ENCODE measurements at regions not wholly inside any gene's neighbourhood (a gene's known extent, or its start where the extent isn't known, plus 50 kb on each side); places are given as distances from the start of the nearest gene placed in this dataset.

DNA sequence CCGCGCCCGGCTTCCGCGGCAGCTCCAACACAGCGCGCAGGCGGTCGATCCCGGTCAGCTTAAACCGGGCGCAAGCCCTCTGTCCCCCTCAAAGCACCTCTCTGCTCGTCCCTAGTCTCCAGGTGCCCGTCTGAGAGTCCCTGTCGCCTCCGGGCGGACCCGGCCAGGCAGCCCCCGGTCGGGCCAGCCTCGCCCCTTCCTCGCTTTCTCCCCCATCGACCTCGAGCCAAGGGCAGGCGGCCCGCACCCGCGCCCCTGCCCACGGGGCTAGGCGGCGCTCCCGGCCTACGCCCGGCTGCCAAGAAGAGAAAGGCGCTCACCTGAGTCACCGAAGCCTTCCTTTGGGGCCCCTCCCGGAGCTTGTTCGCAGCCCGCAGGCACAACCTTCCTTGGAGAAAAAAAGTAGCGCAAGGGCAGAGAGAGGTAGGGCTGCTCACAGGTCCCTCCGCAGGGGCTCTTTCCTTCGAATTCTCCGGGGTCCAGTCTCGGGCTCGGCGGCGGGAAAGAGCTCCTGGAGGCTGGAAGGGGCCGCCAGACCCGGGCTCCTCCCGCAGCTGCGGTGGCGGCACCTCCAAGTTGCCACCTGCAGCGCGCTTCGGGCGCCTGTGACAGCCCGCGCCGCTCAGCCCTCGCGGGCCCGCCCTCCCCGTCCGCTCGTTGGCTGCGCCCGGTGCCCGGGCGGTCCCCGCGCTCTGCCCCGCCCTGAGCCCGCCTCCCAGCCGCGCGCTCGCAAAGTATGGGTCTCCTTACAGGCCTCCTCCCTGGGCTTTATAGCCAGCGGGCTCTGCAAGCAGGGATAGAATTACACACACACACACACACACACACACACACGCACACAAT, 86.5 kb upstream of the EPB41L3 start:
- Histone ChIP-seq H3K27ac (peak overlapping the region; percentile 85 to 89 (median 86)), H3K36me3 (no peaks in the 10 kb centered on the region), H3K4me1 (peaks cover 0 to 31% (median 12%) of the 10 kb centered on the region in 4 donors), H3K27me3 (no peaks in the 10 kb centered on the region), H3K9me3 (no peaks in the 10 kb centered on the region), H3K4me3 (peak overlapping the region; percentile 33 to 94 (median 70))
- in situ Hi-C loops (cut with MboI; ENCODE audit: low pct_ligation_motif_present in 1 of 4, low pct_unique_long_range_greater_than_20kb in 1 of 4, low sequenced_read_pairs in 3 of 4) (no loop called here), intact Hi-C loops (cut with DNase I; ENCODE audit: low total_unique reads) (no loop called here)
- TF ChIP-seq, protein P1, sequence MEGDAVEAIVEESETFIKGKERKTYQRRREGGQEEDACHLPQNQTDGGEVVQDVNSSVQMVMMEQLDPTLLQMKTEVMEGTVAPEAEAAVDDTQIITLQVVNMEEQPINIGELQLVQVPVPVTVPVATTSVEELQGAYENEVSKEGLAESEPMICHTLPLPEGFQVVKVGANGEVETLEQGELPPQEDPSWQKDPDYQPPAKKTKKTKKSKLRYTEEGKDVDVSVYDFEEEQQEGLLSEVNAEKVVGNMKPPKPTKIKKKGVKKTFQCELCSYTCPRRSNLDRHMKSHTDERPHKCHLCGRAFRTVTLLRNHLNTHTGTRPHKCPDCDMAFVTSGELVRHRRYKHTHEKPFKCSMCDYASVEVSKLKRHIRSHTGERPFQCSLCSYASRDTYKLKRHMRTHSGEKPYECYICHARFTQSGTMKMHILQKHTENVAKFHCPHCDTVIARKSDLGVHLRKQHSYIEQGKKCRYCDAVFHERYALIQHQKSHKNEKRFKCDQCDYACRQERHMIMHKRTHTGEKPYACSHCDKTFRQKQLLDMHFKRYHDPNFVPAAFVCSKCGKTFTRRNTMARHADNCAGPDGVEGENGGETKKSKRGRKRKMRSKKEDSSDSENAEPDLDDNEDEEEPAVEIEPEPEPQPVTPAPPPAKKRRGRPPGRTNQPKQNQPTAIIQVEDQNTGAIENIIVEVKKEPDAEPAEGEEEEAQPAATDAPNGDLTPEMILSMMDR (IDR thresholded peaks at IDR 0.05): no peak
- TF ChIP-seq POLR2AphosphoS5 (IDR thresholded peaks at IDR 0.05) (peak; percentile 62 to 84 (median 80)), EP300 (IDR thresholded peaks at IDR 0.05; ENCODE audit: low read depth) (no peak), POLR2A (IDR thresholded peaks at IDR 0.05) (peak; percentile 84)
- 4% methylated on average over 43 of the region's 79 CpGs; no CpG with 5 or more reads in 1 of the 2 donors for WGBS, 2 donors (ENCODE audit: low coverage in 1 of 2)
- DNase-seq: peak; percentile 88

DNA sequence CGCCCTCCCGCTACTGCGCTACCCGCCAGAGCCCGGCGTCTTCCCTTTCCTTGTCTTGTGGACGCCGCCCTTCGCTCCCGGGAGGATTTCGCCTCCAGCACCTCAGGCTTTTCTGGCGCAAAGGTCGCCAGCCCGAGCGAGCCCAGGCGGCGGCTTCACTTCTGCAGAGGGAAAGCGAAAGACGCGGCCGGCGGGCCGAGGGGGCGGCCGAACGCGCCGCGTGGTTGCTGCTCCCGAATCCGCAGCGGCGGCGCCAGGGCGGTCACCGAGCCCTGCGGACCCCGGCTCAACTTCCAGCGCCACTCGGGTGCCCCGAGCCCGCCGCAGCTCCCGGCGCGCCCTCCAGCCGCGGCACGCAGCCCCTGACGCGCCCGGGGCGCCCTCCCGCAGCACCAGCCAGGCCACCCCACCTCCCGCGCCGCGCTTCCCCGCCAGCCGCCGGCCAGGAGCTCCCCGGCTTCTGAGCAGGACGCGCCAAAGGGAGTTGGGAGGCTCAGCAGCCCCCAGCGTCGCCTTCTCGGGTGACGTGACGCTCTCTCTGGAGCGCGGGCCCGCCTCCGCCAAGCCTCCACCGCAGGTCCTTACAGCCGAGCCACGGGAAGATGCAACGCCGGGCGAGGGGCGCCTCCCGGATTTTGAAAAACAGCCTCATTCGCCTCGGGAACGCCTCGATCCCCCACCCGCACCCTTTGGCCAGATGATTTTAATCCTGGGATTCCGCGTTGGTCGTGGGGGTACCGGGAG, 84.9 kb upstream of the EPB41L3 start:
- Histone ChIP-seq H3K36me3 (no peaks in the 10 kb centered on the region), H3K27me3 (no peaks in the 10 kb centered on the region), H3K4me1 (peaks cover 0 to 31% (median 12%) of the 10 kb centered on the region in 4 donors), H3K4me3 (peak overlapping the region; percentile 33 to 94 (median 70)), H3K9me3 (no peaks in the 10 kb centered on the region), H3K27ac (peak overlapping the region; percentile 85 to 89 (median 86))
- DNase-seq: peak; percentile 86
- 7% methylated on average over 45 of the region's 90 CpGs; no CpG with 5 or more reads in 1 of the 2 donors for WGBS, 2 donors (ENCODE audit: low coverage in 1 of 2)
- intact Hi-C loops (cut with DNase I; ENCODE audit: low total_unique reads): no loop called here
- TF ChIP-seq POLR2A (IDR thresholded peaks at IDR 0.05): peak; percentile 72
- TF ChIP-seq EP300 (IDR thresholded peaks at IDR 0.05; ENCODE audit: low read depth): no peak
- TF ChIP-seq POLR2AphosphoS5 (IDR thresholded peaks at IDR 0.05): peak in 2 of 3 donors; percentile 44 to 69
- TF ChIP-seq, protein P1 (IDR thresholded peaks at IDR 0.05): no peak
- in situ Hi-C loops (cut with MboI; ENCODE audit: low pct_ligation_motif_present in 1 of 4, low pct_unique_long_range_greater_than_20kb in 1 of 4, low sequenced_read_pairs in 3 of 4): no loop called here

DNA sequence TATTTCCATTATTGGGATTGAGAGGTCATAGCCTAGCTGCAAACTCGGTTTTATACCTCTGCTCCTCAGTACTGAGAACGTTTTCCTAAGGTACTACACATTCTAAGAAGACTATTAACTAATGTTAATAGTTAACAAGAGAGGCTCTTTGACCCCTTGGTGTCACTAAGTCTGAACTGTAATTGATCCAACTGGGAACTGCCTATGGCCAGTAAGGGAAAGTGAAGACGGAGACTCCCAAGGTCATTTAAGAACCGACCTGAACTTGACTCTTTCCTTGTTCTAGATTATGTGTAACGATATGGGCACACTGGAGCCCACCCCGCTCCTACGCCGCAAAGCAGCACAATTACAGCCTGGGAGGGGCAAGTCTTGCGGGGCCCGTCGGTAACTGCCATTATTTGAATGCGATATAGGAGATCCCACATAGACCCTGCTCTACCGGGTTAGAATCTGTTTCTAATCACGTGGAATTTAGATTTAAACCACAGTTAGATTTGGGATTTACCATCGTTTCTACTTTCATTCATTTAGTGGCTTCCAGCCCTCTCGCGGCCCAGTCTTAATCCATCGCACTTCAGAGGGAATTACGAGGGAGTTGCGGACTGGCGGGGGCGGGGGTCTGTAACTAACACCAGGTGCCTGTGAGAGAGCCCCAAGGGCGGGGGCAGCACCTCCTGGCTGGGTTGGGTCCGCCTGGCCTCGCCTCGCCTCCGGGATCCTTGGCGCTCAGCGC, 84.1 kb upstream of the EPB41L3 start:
- H3K9me3 ChIP-seq: no peaks in the 10 kb centered on the region
- H3K27ac ChIP-seq: peak overlapping the region; percentile 85 to 89 (median 86)
- H3K27me3 ChIP-seq: no peaks in the 10 kb centered on the region
- intact Hi-C loops (cut with DNase I; ENCODE audit: low total_unique reads): no loop called here
- H3K4me3 ChIP-seq: peak overlapping the region; percentile 33 to 94 (median 70)
- in situ Hi-C loops (cut with MboI; ENCODE audit: low pct_ligation_motif_present in 1 of 4, low pct_unique_long_range_greater_than_20kb in 1 of 4, low sequenced_read_pairs in 3 of 4): no loop called here
- H3K36me3 ChIP-seq: no peaks in the 10 kb centered on the region
- H3K4me1 ChIP-seq: peaks cover 0 to 31% (median 12%) of the 10 kb centered on the region in 4 donors
- peak; percentile 16 for DNase-seq
- WGBS, 2 donors (ENCODE audit: low coverage in 1 of 2): 15% methylated on average over 29 of the region's 29 CpGs; no CpG with 5 or more reads in 1 of the 2 donors
- TF ChIP-seq POLR2AphosphoS5 (IDR thresholded peaks at IDR 0.05) (peak in 2 of 3 donors; percentile 11 to 15), POLR2A (IDR thresholded peaks at IDR 0.05) (no peak)

DNA sequence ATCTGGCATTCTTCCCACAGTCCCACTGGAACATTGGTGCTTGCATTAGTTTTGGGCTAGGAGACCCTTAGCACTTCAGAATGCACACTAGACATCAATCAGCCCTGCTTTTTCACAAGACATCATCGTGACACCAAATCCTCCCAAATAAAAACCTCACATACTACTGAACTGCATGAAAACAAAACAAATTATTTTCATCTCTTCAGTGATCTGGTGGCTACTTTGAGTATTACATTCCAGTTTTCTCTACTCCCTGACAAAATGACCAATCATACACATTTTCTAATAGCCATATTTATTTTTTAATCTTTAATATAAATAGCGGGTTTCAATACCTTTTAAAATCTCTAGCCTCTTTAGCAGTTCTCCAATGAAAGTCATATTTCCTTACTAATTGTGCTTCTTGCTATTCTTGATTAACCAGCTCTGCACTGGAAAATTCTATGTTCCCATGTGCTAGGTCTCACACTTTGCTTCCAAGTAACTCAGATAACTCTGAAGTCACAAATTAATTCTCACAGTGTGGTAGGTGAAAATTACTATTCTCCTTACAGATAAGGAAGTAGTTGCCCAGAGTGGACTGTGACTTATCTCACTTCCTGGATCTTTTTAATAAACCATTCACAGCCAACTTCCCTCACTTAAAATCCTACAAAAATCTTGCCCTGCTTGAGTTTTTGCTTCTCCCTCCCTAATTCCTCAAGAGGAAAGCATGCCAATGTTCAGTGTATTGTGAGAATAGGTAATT, 82.5 kb upstream of the EPB41L3 start:
- TF ChIP-seq POLR2A (IDR thresholded peaks at IDR 0.05) (no peak), POLR2AphosphoS5 (IDR thresholded peaks at IDR 0.05) (no peak)
- TF ChIP-seq, protein P1 (IDR thresholded peaks at IDR 0.05): peak in 3 of 5 experiments; percentile 13 to 34 (median 19)
- Histone ChIP-seq H3K4me1 (peaks cover 0 to 31% (median 12%) of the 10 kb centered on the region in 4 donors), H3K36me3 (no peaks in the 10 kb centered on the region), H3K4me3 (no peak overlapping the region), H3K9me3 (no peaks in the 10 kb centered on the region), H3K27me3 (no peaks in the 10 kb centered on the region), H3K27ac (peak overlapping the region in 3 of 4 donors; percentile 24 to 89 (median 85))
- WGBS, 2 donors (ENCODE audit: low coverage in 1 of 2): 88 to 90% methylated on average over 2 of the region's 2 CpGs
- intact Hi-C loops (cut with DNase I; ENCODE audit: low total_unique reads) (no loop called here), in situ Hi-C loops (cut with MboI; ENCODE audit: low pct_ligation_motif_present in 1 of 4, low pct_unique_long_range_greater_than_20kb in 1 of 4, low sequenced_read_pairs in 3 of 4) (no loop called here)
- DNase-seq: no peak

Data from transverse colon (tissue), 4 donors.